NCI-H2171 (cell line): ENCODE measurements at regions not wholly inside any gene's neighbourhood (a gene's known extent, or its start where the extent isn't known, plus 50 kb on each side); places are given as distances from the start of the nearest gene placed in this dataset.
A peak's percentile ranks its signal among the peaks of the same experiment; 100 is the strongest.

Experiments
- DNase-seq: peaks from one replicate; lab custom pipeline; 2025; lab: John Stamatoyannopoulos, UW

DNA sequence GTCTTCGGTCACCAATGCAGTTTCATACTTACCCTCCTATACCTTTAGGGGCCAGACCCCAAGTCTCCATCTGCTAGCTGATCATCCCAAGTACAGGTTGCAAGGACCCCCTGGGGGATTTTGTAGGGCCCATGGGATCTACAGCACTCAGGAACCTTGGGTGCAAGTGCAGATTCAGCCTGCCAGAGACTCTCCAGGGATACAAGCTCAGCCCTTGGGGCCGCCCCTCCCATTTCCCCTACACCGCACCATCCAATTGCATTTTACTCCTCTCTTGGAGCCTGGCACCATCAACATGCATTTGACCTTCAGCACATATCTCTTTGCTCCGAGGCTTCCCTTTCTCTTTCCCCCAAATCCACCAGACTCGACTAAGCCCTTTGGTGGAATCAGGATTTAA lies 154.7 kb upstream of the ZNF536 start:
- DNase-seq: no peak

DNA sequence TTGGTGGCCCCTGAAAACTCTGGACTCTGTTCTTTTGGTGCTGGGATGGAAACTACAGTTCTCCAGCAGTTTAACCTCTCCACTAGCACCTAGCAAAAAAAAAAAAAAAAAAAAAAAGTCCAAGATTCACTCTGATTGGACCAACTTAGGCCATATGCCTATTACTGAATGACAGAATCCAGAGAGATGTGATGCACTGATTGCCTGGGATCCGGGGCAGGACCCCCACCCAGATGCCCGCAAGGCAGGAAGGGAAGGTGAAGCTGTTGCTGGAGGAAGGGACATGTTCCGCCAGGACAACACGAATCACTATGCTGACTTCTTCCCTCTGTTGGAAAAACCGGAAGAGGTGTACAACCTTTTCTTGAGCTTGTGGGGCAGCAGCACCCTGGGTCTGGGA lies 152.5 kb upstream of the ZNF536 start:
- no peak for DNase-seq

DNA sequence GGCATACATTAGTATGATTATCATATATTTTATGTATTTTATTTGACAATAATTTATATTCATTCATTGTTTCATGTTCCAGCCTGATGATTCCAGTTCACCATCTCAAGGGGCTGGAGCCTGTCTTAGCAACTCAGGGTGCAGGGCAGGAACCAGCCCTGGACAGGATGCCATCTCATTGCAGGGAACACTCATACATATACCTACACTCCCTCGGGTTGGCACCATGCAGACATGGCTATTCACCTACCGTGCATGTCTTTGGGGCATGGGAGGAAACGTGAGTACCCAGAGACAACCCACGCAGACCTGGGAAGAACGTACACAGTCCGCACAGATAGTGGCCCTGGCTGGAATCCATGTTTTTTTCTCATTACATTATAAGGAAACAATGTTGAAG lies 151.0 kb upstream of the ZNF536 start:
- no peak for DNase-seq

DNA sequence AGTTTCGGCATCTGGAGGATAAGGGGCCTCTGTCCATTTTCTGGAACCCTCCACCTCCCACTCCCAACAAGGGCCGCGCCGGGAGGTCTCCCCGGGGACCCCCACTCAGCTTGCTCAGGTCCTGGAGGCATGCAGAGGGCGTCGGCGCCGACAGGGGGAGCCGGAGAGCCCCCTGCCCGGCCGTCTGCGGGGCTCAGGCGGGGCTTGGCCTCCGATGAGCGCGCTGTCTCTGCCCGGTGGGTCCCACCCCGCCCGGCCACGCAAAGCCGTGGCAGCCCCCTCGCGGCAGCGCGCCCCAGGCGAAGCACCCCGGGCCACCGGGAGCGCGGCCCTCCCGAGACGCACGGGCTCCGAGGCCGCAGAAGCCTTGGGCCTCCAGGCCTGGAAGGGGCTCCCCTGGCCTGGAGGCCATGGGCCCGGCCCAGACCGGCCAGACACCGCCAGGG lies 149.7 kb upstream of the ZNF536 start:
- DNase-seq: no peak

DNA sequence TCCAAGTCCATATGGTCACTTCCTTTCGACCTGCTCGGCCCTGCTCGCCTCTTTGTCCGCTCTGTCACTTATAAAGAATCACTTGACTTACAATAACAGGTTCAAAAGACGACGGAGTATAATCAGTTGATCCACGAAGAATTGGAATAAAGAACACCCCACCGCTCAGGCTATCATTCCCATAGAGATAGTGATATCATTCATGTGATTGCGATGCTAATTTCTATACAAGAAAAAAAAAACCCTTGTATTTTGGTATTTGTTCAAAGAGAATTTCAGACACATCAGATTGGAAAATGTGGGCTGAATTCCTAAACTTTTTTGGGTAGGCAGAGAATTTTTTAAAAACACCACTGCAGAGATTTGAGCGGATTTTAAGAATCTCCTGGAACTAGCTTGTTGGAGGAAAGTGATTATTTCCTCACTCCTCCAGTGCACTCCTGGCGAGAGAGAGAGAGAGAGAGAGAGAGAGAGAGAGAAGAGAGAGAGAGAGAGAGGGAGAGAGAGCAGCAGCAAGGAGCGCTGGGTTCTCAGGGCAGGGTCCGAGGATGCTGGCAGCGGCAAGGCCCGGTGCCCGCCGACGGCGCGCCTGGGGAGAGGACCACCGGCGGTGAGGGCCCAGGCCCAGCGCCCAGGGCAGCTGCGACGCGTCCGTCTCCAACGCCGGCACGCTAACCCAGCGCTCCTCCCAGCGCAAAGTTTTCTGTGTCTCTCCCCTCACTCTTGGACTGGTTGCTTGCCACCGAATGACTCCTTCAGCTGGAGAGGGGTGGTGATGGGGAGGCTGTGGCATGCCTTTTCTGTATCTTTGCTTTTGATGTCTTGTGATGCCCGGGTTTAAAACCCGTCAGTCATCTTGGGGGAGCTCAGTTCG lies 149.0 kb upstream of the ZNF536 start:
- DNase-seq: no peak

DNA sequence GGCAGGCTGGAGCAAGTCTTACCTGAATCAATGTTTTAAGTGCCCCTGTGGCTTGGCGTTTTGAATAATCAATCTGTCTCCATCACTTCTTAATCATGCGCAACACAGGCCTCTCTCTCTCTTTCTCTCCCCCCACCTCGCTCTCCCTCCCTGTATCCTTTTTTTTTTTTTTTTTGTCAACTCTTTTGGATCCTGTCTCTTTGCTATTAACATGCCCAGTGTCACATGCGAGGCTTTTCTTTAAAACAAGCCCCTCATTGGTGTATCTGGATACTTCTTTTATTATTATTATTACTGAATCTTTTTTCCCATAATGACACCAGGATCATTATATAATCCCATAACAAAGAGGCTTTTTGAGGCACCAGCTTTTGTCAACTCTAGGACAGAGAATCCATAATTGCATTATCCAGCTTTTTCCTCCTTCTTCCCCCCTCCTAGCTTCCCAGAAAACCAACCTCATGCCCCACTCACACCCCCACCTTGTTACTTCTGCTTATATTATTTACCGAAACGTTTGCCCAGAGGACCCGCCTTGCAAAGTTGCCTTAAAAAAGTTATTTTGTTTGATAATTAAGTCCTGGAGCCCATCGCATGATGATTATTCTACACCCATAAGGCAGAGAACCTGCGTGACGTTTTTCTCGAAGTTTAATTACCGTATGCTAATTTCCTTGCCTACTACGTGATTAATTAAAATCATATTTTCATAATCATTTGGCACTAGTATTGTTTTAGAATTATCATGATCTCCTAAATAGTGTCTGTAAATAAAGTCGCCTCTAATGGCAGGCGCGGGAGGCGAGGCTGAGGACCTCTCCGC lies 148.1 kb upstream of the ZNF536 start:
- no peak for DNase-seq

DNA sequence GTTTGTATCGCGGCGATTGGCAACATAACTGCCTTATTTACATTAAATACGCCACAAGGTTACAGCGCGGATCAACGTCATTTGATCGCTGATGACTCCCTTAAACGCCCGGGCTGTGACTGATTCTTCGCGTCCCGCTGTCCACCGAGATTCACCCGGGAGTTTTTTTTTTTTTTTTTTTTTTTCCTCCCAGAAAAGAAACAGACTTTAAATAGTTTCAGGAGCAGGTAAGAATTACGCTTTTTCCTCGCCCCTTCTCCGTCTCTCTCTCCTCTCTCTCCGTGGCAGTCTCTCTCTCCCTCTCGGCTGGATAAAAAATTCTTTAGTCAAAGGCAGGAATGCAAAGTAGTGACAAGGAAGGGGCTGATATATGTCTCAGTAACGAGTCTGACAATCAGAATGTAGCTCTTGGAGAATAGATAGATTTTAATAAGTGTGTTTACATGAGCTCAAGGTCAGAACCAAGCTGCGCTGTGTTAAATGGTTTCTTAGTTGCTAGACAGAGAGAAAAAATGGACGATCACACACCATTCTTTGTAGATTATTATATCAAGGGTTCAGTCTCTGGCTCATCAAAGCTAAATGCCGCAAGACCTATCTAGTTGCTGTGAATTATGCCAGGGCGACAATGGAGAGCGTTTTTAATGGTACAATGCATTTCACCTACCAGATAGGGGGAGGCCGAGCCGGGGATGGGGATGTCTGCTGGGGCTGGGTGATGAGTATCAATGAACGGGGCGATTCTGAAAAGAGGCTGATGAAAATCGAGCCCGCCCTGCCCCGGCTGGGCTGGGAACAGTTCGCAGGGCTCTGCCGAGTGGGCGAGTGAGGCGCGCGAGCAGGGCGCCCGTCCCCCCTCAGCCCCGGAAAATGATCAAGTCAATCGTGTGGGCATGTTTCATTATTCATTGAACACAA lies 147.2 kb upstream of the ZNF536 start:
- DNase-seq: peak; percentile 46

DNA sequence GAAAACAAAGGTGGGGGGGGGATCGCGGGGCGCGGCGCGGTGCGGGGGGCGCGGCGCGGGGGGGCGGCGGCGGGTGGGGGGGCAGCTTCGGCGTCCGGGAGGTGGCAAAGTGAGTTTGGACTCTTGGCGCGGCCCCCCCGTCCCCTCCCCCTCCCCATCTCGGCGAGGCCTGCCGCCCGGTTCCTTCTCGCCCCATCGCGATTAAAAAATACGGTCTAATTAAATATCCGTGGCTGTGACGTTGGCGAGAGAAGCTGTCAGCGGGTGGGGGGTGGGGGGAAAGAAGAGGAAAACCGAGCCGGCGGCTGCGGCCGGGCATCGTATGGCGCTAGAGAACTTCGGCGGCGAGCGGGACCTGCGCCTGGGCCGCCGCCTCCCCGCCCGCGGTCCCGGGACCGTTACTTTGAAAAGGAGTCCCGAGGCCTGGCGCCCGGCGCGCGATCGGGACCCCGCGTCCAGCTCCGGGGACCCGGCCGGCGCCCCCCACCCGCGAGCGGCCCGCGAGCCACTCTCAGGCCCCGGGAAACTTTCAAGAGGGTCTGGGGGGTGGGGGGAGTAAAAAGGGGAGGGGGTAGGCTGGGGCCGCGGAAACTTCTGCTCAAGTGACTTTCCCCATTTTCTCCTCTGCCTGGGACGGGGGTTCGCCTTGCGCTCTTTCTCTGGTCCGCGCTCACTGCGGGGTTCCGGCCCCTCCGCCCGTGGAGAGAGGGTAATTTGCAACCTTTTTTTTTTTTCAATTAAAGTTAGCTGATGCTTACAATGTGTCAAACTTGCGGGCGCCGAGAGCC lies 146.3 kb upstream of the ZNF536 start:
- DNase-seq: peak; percentile 46

DNA sequence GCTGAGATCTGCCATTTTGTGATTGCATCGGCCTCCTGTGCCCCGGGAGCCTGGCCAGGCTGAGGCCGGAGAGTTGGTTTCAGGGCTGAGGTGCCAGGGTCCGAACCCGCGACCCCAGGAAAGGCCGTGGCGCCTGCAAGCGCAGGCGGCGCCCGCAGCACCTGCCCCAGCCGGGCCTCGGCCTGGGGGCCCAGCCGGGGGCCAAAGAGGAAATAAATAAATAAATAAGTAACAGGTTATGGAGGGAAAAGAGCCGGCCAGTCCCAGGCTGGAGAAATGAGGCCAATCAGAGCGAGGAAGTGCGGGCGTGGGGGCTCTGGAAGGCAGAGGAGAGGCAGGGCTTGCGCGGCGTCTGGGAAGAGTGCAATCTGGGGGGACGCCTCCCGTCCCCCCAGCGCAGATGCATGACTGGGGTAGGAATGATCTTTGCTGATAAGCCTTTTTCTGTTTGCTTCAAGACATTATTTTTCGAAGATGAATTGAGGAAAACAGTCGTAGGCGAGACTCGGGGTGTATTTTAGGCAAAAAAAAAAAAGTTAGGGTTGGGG lies 145.6 kb upstream of the ZNF536 start:
- DNase-seq: peak; percentile 62

DNA sequence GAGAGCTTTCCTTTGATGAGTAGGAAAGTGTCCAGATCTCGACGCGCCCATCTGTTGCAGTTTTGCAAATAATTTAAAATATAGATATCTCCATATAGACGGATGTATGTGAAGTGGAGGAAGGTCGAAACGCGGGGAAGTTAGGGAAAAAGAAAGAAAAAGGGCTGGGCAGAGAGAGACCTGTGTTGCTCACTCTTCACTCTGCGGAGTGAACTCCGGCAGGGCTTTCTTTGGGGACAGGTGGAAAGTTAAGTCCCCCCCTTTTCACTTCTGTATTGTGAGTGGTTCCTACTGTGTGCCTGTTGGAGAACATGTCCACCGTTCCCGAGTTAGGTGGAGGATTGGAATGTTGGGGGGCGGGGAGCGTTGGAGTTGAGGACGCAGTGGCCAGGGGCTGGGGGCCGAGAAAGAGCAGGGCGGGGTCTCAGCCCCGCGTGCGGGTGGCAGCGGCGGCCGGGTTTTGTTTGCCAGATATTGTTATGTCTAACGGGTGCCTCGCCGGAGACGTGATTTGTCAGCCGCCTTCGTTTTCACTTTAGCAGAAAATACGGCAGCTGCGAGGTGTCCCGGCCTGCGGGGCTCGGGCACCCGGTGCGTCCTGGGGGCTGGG lies 145.1 kb upstream of the ZNF536 start:
- no peak for DNase-seq

DNA sequence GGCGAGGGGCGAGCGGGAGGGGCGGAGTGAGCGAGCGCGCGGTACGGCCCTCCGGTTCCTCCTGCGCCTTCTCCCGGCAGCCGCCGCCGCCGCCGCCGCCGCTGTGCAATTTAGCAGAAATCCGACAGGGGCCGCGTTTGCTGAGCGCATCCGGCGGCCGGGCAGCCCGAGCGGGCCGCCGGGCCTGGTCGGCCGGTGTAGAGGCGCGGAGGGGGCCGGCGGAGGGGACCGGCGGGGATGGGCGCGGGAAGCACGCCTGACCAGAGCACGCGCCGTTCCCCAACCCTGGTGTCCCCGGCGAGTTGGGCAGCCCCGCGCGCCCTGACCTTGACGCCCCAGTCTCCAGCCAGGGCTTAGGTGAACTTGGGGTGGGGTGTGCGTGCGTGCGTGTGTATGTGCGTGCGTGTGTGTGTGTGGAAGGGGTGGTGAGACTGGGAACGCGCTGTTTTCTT lies 144.5 kb upstream of the ZNF536 start:
- peak; percentile 68 for DNase-seq

DNA sequence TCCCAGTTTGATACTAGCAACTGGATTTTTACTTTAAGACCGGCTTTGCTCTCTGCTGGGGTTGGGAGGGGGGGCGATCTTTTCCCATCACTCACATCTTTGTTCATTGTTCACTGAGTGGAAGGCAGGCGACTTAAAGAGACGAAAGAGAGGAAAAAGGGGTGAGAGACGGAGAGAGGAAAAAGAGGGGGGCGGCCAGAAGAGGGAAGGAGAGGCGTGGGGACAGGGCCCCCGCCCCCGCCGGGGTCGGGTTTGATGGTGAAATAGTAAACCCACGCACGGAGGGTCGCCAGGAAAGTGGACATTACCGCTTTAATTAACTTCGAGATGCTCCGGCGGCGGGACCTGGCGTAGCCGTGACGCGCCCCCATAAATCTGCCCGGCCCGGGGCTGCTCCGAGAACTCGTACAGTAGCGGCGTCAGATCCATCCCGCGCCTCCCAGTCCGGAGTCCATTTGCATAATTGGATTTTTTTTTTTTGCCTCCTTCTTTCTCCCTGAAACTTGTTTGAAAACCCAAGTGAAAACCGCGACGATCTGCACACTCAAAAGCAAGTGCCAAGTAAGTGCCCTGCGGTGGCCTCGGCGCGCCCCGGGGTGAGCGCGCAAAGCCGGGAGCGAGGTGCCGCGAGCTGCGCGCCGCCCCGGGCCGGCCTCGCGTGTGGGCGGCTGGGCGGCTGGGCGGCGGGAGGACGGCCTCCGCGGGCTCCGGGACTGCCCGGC lies 143.9 kb upstream of the ZNF536 start:
- DNase-seq: peak; percentile 35

DNA sequence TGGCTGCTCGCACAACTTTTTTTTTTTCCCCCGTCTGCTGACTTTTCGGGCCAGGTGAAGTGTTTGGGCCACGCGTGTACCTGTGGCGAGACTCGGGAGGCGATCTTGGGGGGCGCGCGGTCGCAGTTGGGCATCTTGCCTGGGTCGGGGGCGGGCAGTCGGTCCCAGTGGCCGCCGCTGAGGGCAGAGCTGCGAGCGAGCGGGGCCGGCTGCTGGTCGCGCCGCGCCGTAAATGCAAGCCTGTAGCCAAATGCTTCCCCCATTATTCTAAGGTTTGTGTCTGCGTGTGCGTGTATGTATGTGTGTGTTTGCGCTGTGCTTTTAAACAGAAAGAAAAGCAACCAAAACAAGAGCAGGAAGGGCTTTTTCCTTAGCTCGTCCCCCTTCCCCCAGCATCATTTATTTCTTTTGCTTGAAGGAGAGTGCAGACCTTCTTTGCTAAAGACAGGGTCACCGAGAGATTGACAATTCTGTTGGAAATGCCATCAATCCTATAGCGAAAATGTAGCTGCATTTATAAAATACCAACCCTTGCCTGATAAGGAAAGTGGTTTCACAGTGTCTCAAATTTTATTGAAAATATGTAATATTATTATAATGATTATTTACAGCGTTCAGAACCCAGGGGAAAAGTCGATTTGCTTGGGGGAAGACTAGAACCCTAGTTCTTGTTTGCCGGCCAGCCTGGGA lies 143.2 kb upstream of the ZNF536 start:
- DNase-seq: no peak

DNA sequence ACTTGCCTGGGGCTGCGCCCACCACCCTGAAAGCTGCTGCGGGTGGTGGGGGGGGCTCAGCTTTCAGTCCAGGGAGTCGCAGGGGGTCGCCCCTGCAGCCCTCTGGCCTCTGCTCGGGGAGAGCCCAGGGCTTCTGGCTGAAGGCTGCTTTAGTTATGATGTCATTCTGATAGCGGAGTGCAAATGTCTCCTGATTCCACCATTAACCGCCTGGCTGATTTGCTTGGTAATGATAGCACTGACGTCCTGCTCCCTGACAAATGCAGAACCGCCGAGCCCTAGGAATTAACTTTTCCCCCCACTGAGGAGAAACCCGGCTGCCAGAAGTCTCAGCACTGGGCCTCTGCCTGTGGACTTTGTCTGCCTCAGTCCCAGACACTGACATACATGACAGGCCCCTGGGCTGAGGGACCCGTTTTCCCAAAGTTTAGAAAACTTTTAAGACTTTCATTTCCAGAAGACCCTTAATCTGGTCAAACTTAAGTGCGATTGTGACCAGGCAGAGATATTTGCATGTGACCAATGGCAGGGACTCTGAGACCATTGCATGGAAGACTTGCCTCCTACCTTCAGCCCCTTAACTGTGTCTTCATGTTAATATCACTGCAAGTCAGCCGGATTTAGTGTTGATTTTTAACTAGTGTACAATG lies 142.5 kb upstream of the ZNF536 start:
- peak; percentile 27 for DNase-seq

DNA sequence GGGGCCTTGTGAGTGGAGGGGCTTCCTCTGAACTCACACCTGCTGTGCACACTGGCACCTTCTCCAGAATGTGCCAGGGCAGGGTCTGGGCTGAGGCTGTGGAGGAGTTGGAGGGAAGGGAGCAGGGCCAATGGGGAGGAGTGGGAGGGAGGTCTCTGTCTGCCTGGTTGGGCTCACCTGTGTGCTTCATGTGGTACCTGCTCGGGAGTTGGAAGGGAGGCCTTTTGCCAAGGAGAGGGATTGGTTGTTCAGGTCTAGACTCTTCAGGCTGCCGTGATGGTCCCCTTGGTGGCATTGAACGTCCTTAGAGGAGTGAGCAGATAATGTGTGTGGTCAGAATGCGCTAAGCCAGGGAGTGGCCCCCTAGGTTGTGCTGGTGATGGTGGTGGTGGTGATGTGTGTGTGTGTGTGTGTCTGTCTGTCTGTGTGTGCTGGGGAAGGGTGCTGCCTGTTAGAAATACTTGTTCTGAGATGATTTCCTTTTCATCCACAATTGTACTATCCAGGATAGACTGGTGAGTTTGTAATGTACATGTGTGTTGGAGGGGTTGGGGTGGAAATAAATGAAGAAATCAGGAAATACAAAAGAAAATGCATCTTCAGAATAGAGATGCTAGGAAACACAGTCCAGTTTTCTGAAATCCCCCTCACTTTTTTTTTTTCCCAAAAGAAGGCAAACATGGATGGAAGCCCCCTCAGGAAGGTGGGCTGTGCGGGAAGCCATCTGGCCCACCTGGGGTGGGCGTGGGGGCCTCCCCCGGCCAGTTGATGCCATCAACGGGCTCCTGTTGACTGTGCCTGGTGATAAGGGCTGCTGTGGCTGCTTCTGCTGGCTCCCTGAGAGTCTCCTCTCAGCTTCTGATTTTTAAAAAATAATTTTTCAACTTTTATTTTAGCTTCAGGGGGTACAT lies 140.5 kb upstream of the ZNF536 start:
- no peak for DNase-seq

DNA sequence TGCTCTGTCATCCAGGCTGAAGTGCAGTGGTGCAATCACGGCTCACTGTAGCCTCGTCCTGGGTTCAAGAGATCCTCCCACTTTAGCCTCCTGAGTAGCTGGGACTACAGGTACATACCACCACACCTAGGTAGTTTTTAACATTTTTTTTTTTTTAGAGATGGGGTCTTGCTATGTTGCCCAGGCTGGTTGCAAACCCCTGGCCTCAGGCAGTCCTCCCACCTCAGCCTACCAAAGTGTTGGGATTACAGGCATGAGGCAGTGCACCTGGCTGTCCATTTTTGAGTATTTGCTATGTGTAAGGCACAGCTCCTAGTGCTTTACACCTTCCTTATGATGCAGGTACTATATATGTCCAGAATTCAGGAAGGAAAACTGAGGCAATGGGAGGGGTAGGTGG lies 138.8 kb upstream of the ZNF536 start:
- no peak for DNase-seq

DNA sequence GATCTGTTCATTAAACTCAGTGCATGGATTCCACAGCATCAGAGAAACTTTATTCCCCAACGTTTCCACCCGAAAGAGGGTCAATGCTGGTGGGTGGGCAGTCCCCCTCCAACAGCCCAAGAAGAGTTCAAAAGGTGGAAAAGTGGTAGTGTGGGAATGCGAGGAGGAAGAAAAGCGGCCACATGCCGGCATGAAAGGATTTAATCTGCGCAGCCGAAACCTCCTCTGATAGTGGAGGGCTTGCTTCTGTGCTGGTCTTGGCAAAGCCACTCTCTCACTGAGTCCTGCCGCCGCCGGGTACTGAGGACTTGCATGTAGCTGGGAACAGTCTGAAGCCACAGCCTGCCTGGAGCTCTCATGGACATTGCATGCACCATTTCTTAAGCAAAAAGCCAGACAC lies 136.2 kb upstream of the ZNF536 start:
- DNase-seq: no peak

DNA sequence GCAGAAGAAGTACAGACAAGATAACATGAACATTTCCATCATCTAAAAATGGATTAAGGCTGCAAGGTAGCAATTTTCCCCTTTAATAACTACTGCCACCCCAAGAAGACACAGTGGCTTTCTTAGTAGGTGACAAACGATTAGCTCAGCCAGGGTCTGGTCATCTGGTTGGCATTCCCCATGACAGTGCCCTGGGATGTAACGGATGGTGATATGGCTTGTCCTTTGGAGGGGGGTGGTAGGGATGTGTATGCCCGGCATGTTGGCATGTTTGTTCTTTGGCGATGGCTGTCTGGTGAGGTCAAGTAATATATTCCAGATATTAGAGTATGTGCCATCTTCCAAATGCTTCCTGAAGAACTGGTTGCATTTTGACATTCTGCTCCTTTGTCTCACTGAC lies 135.6 kb upstream of the ZNF536 start:
- DNase-seq: no peak
